Endothelial cell (in vitro differentiated cells): ENCODE measurements at regions not wholly inside any gene's neighbourhood (a gene's known extent, or its start where the extent isn't known, plus 50 kb on each side); places are given as distances from the start of the nearest gene placed in this dataset.

Experiments used
- DNase-seq: peaks from one replicate; pipeline ENCODE4 v3.0.0; 2021; ENCODE audit warnings: low spot score
- H3K27ac Mint-ChIP-seq: one replicate; pipeline ENCODE4 v1.8.0; 2021; ENCODE audit warnings: mixed read lengths, inconsistent platforms; ENCODE audit not compliant: unreplicated experiment
- H3K27me3 Mint-ChIP-seq: one replicate; pipeline ENCODE4 v1.8.0; 2021; ENCODE audit warnings: mild to moderate bottlenecking, moderate library complexity, mixed read lengths, inconsistent platforms; ENCODE audit not compliant: unreplicated experiment
- H3K36me3 Mint-ChIP-seq: one replicate; pipeline ENCODE4 v1.8.0; 2021; ENCODE audit warnings: mild to moderate bottlenecking, low read depth, mixed read lengths, inconsistent platforms; ENCODE audit not compliant: unreplicated experiment
- H3K4me1 Mint-ChIP-seq: one replicate; pipeline ENCODE4 v1.8.0; 2021; ENCODE audit warnings: mild to moderate bottlenecking, mixed read lengths, inconsistent platforms; ENCODE audit not compliant: unreplicated experiment
- H3K4me3 Mint-ChIP-seq: one replicate; pipeline ENCODE4 v1.8.0; 2021; ENCODE audit warnings: mild to moderate bottlenecking, mixed read lengths, inconsistent platforms; ENCODE audit not compliant: unreplicated experiment
- H3K9me3 Mint-ChIP-seq: one replicate; pipeline ENCODE4 v1.8.0; 2021; ENCODE audit warnings: mixed read lengths, inconsistent platforms; ENCODE audit not compliant: unreplicated experiment
- CTCF ChIP-seq: fragments of 200-600 bp; sonication (generic); IDR thresholded peaks from one replicate; pipeline ENCODE4 v1.5.0; 2021; ENCODE audit warnings: antibody characterized with exemption; ENCODE audit not compliant: unreplicated experiment

- Mint-ChIP-seq H3K9me3 (peaks cover 6% of the 10 kb centered on the region), H3K27me3 (peaks cover 2% of the 10 kb centered on the region), H3K27ac (no peak overlapping the region), H3K36me3 (peaks cover 6% of the 10 kb centered on the region), H3K4me3 (no peak overlapping the region), H3K4me1 (no peaks in the 10 kb centered on the region)
- TF ChIP-seq CTCF, result no peak
- no peak for DNase-seq
Observed at GRCh38 chr1:187091666-187092065, 262.9 kb downstream of the PLA2G4A start.

- no peak overlapping the region for H3K27ac Mint-ChIP-seq
- no peak for DNase-seq
- H3K4me1 Mint-ChIP-seq, result no peaks in the 10 kb centered on the region
- H3K27me3 Mint-ChIP-seq, result peaks cover 2% of the 10 kb centered on the region
- H3K9me3 Mint-ChIP-seq, result peaks cover 6% of the 10 kb centered on the region
- no peak overlapping the region for H3K4me3 Mint-ChIP-seq
- peaks cover 6% of the 10 kb centered on the region for H3K36me3 Mint-ChIP-seq
- no peak for TF ChIP-seq CTCF
Observed at GRCh38 chr1:187092104-187092503, 263.4 kb downstream of the PLA2G4A start.

GRCh38 chr1:187096689-187097088 lies 267.9 kb downstream of the PLA2G4A start:
- Mint-ChIP-seq H3K27ac (no peak overlapping the region), H3K4me3 (no peak overlapping the region), H3K9me3 (no peaks in the 10 kb centered on the region), H3K4me1 (no peaks in the 10 kb centered on the region), H3K36me3 (no peaks in the 10 kb centered on the region), H3K27me3 (peaks cover 2% of the 10 kb centered on the region)
- no peak for DNase-seq
- TF ChIP-seq CTCF, result no peak

GRCh38 chr1:187110351-187110750 lies 281.6 kb downstream of the PLA2G4A start:
- Mint-ChIP-seq H3K4me3 (no peak overlapping the region), H3K27ac (no peak overlapping the region), H3K4me1 (no peaks in the 10 kb centered on the region), H3K9me3 (no peaks in the 10 kb centered on the region), H3K27me3 (peaks cover 1% of the 10 kb centered on the region), H3K36me3 (no peaks in the 10 kb centered on the region)
- TF ChIP-seq CTCF, result no peak
- no peak for DNase-seq

GRCh38 chr1:187114792-187115191 lies 286.0 kb downstream of the PLA2G4A start:
- Mint-ChIP-seq H3K9me3 (no peaks in the 10 kb centered on the region), H3K36me3 (no peaks in the 10 kb centered on the region), H3K27me3 (no peaks in the 10 kb centered on the region), H3K27ac (no peak overlapping the region), H3K4me1 (no peaks in the 10 kb centered on the region), H3K4me3 (no peak overlapping the region)
- DNase-seq, result no peak
- no peak for TF ChIP-seq CTCF
